Prostate gland (tissue), 2 donors: ENCODE measurements at regions not wholly inside any gene's neighbourhood (a gene's known extent, or its start where the extent isn't known, plus 50 kb on each side); places are given as distances from the start of the nearest gene placed in this dataset.

ENCODE experiments used
- DNase-seq: peaks from one replicate; pipeline ENCODE4 v3.0.0-alpha.2; 2019; ENCODE audit warnings: low spot score
- H3K27ac ChIP-seq, 2 donors: fragments of 200-600 bp; sonication (generic); 2 replicates each; pipeline ENCODE4 v1.5.1; 2017 to 2019
- H3K27me3 ChIP-seq: fragments of 200-600 bp; sonication (generic); replicated peaks from 2 replicates; pipeline ENCODE4 v1.5.1; 2019; ENCODE audit not compliant: insufficient read depth
- H3K36me3 ChIP-seq, 2 donors: fragments of 200-600 bp; sonication (generic); 1 replicate in 1 of 2; 2 replicates in 1 of 2; pipeline versions ENCODE4 v1.5.1 to v1.8.1; 2017 to 2019
- H3K4me1 ChIP-seq: fragments of 200-600 bp; sonication (generic); replicated peaks from 2 replicates; pipeline ENCODE4 v1.5.1; 2019
- H3K4me3 ChIP-seq, 2 donors: fragments of 200-600 bp; sonication (generic); 2 replicates each; pipeline ENCODE4 v1.5.1; 2017 to 2019
- H3K9me3 ChIP-seq: fragments of 200-600 bp; sonication (generic); 2 replicates; pipeline ENCODE4 v1.5.1; 2017
- POLR2A ChIP-seq: fragments of 450-650 bp; IDR thresholded peaks from one replicate; pipeline ENCODE4 v1.6.1; 2016; ENCODE audit warnings: antibody characterized with exemption, mild to moderate bottlenecking
- POLR2AphosphoS5 ChIP-seq: sonication (generic); formaldehyde crosslinking; IDR thresholded peaks from one replicate; pipeline ENCODE4 v1.6.1; 2017; ENCODE audit warnings: antibody characterized with exemption
- WGBS: methylation state at CpG from one replicate; pipeline ENCODE4 v1.1.5; 2018; 5-methylcytosine and 5-hydroxymethylcytosine counted together
- intact Hi-C: fragments of 100-400 bp; cut with DNase I; formaldehyde crosslinking; loops from one replicate; pipeline ENCODE4 v1.14.2; 2022
- TF ChIP-seq, protein P1 (sequence below), 4 experiments: fragments of 200-600 bp in 2 of 4; fragments of 450-650 bp in 2 of 4; sonication (generic) in 2 of 4; IDR thresholded peaks; 1 replicate in 3 of 4; 2 replicates in 1 of 4; pipeline ENCODE4 v1.5.1; 2016 to 2019; ENCODE audit warnings: antibody characterized with exemption in 4 of 4, mild to moderate bottlenecking in 2 of 4, moderate library complexity in 2 of 4

DNA sequence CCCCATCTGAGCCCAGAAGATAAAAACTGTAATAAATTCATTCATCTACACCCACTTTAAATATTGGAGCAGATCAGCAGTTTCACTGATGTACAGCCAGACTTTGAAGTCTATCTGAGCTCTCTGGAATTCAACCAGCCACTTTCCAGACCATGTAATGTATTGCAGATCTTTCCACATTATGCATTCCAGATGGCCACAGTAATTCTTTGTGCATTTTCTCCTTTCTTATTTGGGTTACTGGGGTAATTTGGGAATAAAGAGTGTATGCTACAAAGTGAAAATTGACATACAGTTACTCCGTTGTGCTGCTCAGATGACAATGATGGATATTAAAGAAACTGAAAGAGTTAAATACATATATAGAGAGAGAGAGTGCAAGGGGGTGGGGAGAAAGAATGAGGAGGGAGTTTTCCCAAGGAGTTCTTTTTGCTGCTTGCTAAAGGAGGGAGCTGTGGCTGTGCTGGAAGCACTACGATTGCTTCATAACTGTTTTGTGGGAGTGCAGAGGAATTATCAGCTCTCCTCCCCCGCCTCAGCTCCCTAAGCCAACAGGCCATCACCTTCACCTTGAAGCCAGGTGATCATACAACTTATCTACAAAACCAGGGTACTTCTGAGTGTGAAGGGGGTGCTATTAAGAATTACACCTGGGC lies 152.8 kb downstream of the GAS1 start:
- 70% methylated on average over 3 of the region's 3 CpGs for WGBS
- no peak for DNase-seq
- Histone ChIP-seq H3K4me1 (no peaks in the 10 kb centered on the region), H3K36me3 (no peaks in the 10 kb centered on the region), H3K9me3 (no peaks in the 10 kb centered on the region), H3K27ac (no peak overlapping the region), H3K27me3 (no peaks in the 10 kb centered on the region), H3K4me3 (no peak overlapping the region)
- intact Hi-C loops = no loop called here
- no peak for TF ChIP-seq POLR2A
- no peak for TF ChIP-seq POLR2AphosphoS5
- TF ChIP-seq, protein P1, sequence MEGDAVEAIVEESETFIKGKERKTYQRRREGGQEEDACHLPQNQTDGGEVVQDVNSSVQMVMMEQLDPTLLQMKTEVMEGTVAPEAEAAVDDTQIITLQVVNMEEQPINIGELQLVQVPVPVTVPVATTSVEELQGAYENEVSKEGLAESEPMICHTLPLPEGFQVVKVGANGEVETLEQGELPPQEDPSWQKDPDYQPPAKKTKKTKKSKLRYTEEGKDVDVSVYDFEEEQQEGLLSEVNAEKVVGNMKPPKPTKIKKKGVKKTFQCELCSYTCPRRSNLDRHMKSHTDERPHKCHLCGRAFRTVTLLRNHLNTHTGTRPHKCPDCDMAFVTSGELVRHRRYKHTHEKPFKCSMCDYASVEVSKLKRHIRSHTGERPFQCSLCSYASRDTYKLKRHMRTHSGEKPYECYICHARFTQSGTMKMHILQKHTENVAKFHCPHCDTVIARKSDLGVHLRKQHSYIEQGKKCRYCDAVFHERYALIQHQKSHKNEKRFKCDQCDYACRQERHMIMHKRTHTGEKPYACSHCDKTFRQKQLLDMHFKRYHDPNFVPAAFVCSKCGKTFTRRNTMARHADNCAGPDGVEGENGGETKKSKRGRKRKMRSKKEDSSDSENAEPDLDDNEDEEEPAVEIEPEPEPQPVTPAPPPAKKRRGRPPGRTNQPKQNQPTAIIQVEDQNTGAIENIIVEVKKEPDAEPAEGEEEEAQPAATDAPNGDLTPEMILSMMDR (IDR thresholded peaks at IDR 0.05) = no peak

DNA sequence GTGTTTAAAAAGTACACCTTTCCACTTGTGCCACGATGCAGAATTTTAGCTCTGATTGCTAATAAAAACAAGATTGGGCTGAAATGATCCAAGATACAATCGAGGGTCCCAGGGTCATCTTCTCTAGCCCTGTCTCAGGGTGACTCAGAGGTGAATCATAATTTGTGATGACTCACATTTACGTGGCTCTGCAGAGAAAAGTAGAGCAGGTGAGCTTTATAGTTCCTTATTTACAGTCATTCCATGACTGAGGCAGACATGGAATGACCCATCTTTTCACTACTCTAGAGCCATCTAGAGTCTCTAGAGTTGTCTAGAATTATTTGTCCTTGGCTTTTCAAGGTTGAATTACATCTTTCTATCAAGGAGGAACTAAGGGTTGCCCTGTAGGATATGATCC lies 155.2 kb downstream of the GAS1 start:
- H3K4me1 ChIP-seq = peaks cover 2% of the 10 kb centered on the region
- H3K4me3 ChIP-seq = no peak overlapping the region
- TF ChIP-seq POLR2A (no peak), POLR2AphosphoS5 (no peak)
- TF ChIP-seq, protein P1 (IDR thresholded peaks at IDR 0.05) = no peak
- DNase-seq = no peak
- intact Hi-C loops = no loop called here
- 64% methylated on average over 3 of the region's 3 CpGs for WGBS
- no peaks in the 10 kb centered on the region for H3K36me3 ChIP-seq
- no peaks in the 10 kb centered on the region for H3K27me3 ChIP-seq
- H3K27ac ChIP-seq = no peak overlapping the region
- no peaks in the 10 kb centered on the region for H3K9me3 ChIP-seq

DNA sequence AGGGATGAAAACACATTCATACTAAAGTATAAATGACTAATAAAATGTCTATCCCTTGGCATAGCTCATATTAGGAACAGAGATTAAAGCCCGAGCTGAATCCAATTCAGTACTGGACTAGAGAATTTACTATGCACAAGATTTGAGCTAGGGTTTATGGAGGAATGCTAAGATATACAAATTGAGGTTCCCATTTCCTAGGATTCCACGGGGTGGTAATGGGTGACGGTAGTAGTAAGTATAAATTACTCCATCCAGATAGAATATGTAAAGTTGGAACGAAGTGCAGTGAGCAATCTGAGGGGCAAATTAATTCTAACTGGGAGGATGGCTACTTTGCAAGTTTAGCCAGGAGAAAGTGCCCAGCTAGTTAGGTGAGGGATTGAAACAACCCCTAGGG lies 156.5 kb downstream of the GAS1 start:
- intact Hi-C loops = no loop called here
- Histone ChIP-seq H3K27me3 (no peaks in the 10 kb centered on the region), H3K9me3 (no peaks in the 10 kb centered on the region), H3K4me3 (no peak overlapping the region), H3K36me3 (no peaks in the 10 kb centered on the region), H3K4me1 (peaks cover 2% of the 10 kb centered on the region), H3K27ac (no peak overlapping the region)
- no peak for DNase-seq
- TF ChIP-seq POLR2AphosphoS5 = no peak
- TF ChIP-seq POLR2A = no peak
- TF ChIP-seq, protein P1 (IDR thresholded peaks at IDR 0.05) = no peak
- WGBS = 93% methylated on average over 4 of the region's 4 CpGs

DNA sequence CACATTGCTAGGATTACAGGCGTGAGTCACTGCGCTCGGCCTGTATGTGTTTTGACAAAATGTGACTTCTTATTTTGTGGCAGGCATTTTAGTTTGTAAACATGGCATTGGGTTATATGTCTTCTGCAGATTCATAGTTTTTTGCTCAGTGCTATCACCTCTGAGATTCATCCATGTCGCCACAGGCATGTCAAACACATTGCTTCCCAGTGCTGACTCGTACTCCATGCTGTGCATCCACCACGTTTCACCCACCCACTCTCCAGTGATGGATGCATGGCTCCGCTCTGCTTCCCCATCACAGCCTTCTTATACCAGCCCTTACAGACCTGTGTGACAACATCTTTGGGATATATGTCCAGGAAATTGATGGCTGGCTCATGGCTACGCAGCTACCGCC lies 158.8 kb downstream of the GAS1 start:
- H3K36me3 ChIP-seq = no peaks in the 10 kb centered on the region

DNA sequence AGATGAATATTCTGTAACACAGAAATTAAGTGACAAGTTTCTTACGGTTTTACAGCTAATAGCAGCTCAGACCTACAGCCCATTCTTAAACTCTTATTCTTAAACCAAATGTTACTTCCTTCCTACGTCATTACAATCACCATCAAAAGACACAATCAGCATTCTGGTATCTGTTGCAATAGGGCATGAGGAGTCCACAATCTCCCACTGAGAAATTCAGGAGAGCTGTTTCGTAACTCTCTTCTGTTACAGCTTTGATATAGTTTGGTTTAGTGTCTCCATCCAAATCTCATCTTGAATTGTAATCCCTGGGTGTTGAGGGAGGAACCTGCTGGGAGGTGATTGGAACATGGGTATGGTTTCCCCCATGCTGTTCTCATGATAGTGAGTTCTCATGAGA lies 163.4 kb downstream of the GAS1 start:
- WGBS = 90% methylated on average over 3 of the region's 3 CpGs
- intact Hi-C loops = no loop called here

More for the DNA sequence above, 158.8 kb downstream of the GAS1 start:
- intact Hi-C loops = no loop called here
- Histone ChIP-seq H3K27ac (no peak overlapping the region), H3K4me1 (peaks cover 2% of the 10 kb centered on the region), H3K9me3 (no peaks in the 10 kb centered on the region), H3K4me3 (no peak overlapping the region), H3K27me3 (no peaks in the 10 kb centered on the region)
- TF ChIP-seq POLR2A (no peak), POLR2AphosphoS5 (no peak)
- TF ChIP-seq, protein P1 (IDR thresholded peaks at IDR 0.05) = no peak
- no peak for DNase-seq
- 98% methylated on average over 9 of the region's 9 CpGs for WGBS

More for the DNA sequence above, 163.4 kb downstream of the GAS1 start:
- Histone ChIP-seq H3K9me3 (no peaks in the 10 kb centered on the region), H3K27me3 (no peaks in the 10 kb centered on the region), H3K4me3 (no peak overlapping the region), H3K4me1 (peaks cover 2% of the 10 kb centered on the region), H3K36me3 (no peaks in the 10 kb centered on the region), H3K27ac (no peak overlapping the region)
- TF ChIP-seq, protein P1 (IDR thresholded peaks at IDR 0.05) = no peak
- TF ChIP-seq POLR2A = no peak
- TF ChIP-seq POLR2AphosphoS5 = no peak
- no peak for DNase-seq
